GDM1 (cell line): ENCODE measurements at regions not wholly inside any gene's neighbourhood (a gene's known extent, or its start where the extent isn't known, plus 50 kb on each side); places are given as distances from the start of the nearest gene placed in this dataset.
"Not testable (repeated sequence)": the region's sequence is repeated elsewhere in the genome, so short reads cannot be mapped to it uniquely, and the experiment has no call there.

Experiments
- DNase-seq: peaks from one replicate; lab custom pipeline; 2025; lab: John Stamatoyannopoulos, UW

- no peak for DNase-seq
These were observed 327.6 kb upstream of the HTR1E start for GRCh38 chr6:86609549-86610388.

GRCh38 chr6:86603364-86603763 is 334.0 kb upstream of the HTR1E start:
- DNase-seq: not testable (repeated sequence)

- not testable (repeated sequence) for DNase-seq
These were observed 335.2 kb upstream of the HTR1E start for GRCh38 chr6:86602093-86602492.

GRCh38 chr6:86598969-86599368 is 338.4 kb upstream of the HTR1E start:
- DNase-seq: not testable (repeated sequence)

GRCh38 chr6:86595641-86596040 is 341.7 kb upstream of the HTR1E start:
- no peak for DNase-seq

GRCh38 chr6:86586195-86586594 is 351.1 kb upstream of the HTR1E start:
- no peak for DNase-seq

- DNase-seq: no peak
These were observed 355.5 kb upstream of the HTR1E start for GRCh38 chr6:86581833-86582232.

- no peak for DNase-seq
These were observed 374.1 kb upstream of the HTR1E start for GRCh38 chr6:86563197-86563596.

GRCh38 chr6:86558318-86558717 is 379.0 kb upstream of the HTR1E start:
- no peak for DNase-seq

GRCh38 chr6:86537292-86537861 is 400.0 kb upstream of the HTR1E start:
- DNase-seq: no peak

- DNase-seq: no peak
These were observed 401.2 kb upstream of the HTR1E start for GRCh38 chr6:86536121-86536520.

GRCh38 chr6:86535100-86535499 is 402.2 kb upstream of the HTR1E start:
- no peak for DNase-seq

- DNase-seq: no peak
These were observed 407.7 kb upstream of the HTR1E start for GRCh38 chr6:86529635-86530034.

GRCh38 chr6:86526238-86526637 is 411.1 kb upstream of the HTR1E start:
- DNase-seq: no peak

- no peak for DNase-seq
These were observed 421.2 kb upstream of the HTR1E start for GRCh38 chr6:86516087-86516486.

- no peak for DNase-seq
These were observed 425.4 kb upstream of the HTR1E start for GRCh38 chr6:86511962-86512361.

- DNase-seq: no peak
These were observed 429.1 kb upstream of the HTR1E start for GRCh38 chr6:86508230-86508629.

- DNase-seq: no peak
These were observed 434.8 kb upstream of the HTR1E start for GRCh38 chr6:86502497-86502896.

- no peak for DNase-seq
These were observed 437.3 kb upstream of the HTR1E start for GRCh38 chr6:86500035-86500434.

GRCh38 chr6:86489042-86489441 is 448.3 kb upstream of the HTR1E start:
- DNase-seq: not testable (repeated sequence)

- no peak for DNase-seq
These were observed 449.6 kb upstream of the HTR1E start for GRCh38 chr6:86487660-86488221.

GRCh38 chr6:86478316-86478715 is 459.0 kb upstream of the HTR1E start:
- not testable (repeated sequence) for DNase-seq

GRCh38 chr6:86477500-86478148 is 459.7 kb upstream of the HTR1E start:
- no peak for DNase-seq
